ENCODE measurements at regions not wholly inside any gene's neighbourhood (a gene's known extent, or its start where the extent isn't known, plus 50 kb on each side); places are given as distances from the start of the nearest gene placed in this dataset.

DNA sequence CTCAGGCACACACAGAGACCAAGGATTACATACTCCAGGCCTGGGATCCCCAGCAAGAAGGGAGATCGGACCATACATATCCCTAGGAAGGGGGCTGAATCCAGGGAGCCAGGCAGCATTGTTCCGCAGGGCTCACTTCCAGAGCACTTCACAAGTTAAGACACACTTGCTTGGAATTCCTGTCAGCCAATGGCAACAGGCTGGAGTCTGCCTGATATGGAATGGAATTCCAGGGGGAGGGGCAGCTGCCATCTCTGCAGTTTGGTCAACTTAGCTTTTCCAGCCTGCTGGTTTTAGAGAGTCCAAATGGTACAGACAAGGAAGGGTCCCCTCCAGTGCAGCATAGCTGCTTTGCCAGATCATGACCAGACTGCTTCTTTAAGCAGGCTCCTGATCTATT is 290.0 kb upstream of the GLI3 start:
- 50 to 76% (median 58%) methylated on average over 2 of the region's 2 CpGs; no CpG with 5 or more reads in 1 of the 4 donors for WGBS, 4 donors
- H3K4me3 ChIP-seq, result no peak overlapping the region
- no peak for DNase-seq
- H3K9me3 ChIP-seq, result peaks cover 0 to 37% (median 12%) of the 10 kb centered on the region in 12 donors
- intact Hi-C loops (cut with DNase I), result no loop called here
- H3K4me1 ChIP-seq, result no peaks in the 10 kb centered on the region
- no peaks in the 10 kb centered on the region for H3K27me3 ChIP-seq
- H3K36me3 ChIP-seq, result no peaks in the 10 kb centered on the region
- no peak overlapping the region for H3K27ac ChIP-seq
- no peak for ATAC-seq
- TF ChIP-seq, protein P1, sequence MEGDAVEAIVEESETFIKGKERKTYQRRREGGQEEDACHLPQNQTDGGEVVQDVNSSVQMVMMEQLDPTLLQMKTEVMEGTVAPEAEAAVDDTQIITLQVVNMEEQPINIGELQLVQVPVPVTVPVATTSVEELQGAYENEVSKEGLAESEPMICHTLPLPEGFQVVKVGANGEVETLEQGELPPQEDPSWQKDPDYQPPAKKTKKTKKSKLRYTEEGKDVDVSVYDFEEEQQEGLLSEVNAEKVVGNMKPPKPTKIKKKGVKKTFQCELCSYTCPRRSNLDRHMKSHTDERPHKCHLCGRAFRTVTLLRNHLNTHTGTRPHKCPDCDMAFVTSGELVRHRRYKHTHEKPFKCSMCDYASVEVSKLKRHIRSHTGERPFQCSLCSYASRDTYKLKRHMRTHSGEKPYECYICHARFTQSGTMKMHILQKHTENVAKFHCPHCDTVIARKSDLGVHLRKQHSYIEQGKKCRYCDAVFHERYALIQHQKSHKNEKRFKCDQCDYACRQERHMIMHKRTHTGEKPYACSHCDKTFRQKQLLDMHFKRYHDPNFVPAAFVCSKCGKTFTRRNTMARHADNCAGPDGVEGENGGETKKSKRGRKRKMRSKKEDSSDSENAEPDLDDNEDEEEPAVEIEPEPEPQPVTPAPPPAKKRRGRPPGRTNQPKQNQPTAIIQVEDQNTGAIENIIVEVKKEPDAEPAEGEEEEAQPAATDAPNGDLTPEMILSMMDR (IDR thresholded peaks at IDR 0.05), result no peak
- TF ChIP-seq POLR2A (IDR thresholded peaks at IDR 0.05), result no peak

DNA sequence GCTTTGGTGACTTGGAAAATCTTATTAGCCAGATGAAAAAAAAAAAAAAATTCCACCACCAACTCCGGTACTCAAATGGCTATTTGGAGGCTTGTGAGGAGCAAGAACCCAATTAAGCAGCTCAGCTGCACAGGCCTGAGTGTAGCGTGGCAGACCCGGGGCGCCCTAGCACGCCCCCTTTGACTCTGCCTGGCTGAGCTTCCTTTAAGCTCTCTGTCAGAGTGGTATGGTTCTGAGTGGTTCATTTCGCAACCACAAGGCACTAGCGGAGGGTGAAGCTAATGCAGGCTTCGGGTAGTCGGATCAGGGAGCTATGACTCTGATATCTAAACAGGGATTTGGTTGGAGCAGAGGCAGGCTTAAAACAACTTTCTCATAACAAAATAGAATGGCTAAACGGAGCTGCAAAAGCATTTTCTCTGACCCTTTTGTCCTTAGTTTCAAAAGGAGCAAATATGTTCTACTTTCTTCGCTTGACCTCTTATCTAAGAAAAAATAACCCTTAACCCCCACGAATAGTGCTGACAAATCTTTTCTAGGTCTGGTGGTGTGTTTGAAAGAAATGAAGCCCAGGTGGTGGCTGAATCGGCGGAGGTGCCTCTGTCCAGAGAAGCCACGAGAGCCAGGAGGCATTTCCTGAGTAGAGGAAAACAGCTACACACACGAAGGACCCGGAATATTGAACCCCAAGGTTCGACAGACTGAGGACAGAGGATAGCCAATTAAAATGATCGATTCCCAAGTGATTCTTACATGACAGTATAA is 285.4 kb upstream of the GLI3 start:
- intact Hi-C loops (cut with DNase I), result no loop called here
- no peaks in the 10 kb centered on the region for H3K27me3 ChIP-seq
- ATAC-seq (no peak), DNase-seq (no peak)
- H3K4me3 ChIP-seq, result no peak overlapping the region
- no peaks in the 10 kb centered on the region for H3K36me3 ChIP-seq
- H3K4me1 ChIP-seq, result no peaks in the 10 kb centered on the region
- TF ChIP-seq, protein P1 (IDR thresholded peaks at IDR 0.05), result no peak
- TF ChIP-seq POLR2A (IDR thresholded peaks at IDR 0.05), result no peak
- no peak overlapping the region for H3K27ac ChIP-seq
- peaks cover 0 to 17% (median 3%) of the 10 kb centered on the region in 12 donors for H3K9me3 ChIP-seq
- 62 to 74% (median 67%) methylated on average over 19 of the region's 19 CpGs for WGBS, 4 donors

GRCh38 chr7:42511027-42511426 is 274.0 kb upstream of the GLI3 start:
- no peak overlapping the region for H3K4me3 ChIP-seq
- WGBS, 4 donors, result 91 to 98% (median 94%) methylated on average over 2 of the region's 2 CpGs
- intact Hi-C loops (cut with DNase I), result no loop called here
- TF ChIP-seq, protein P1 (IDR thresholded peaks at IDR 0.05), result no peak
- TF ChIP-seq POLR2A (IDR thresholded peaks at IDR 0.05), result no peak
- no peak overlapping the region for H3K27ac ChIP-seq
- H3K36me3 ChIP-seq, result no peaks in the 10 kb centered on the region
- peaks cover 0 to 3% (median 0%) of the 10 kb centered on the region in 12 donors for H3K9me3 ChIP-seq
- no peak for DNase-seq
- no peak for ATAC-seq
- no peaks in the 10 kb centered on the region for H3K4me1 ChIP-seq
- no peaks in the 10 kb centered on the region for H3K27me3 ChIP-seq

GRCh38 chr7:42506097-42506496 is 269.1 kb upstream of the GLI3 start:
- Histone ChIP-seq H3K27me3 (no peaks in the 10 kb centered on the region), H3K4me1 (no peaks in the 10 kb centered on the region), H3K4me3 (no peak overlapping the region), H3K27ac (no peak overlapping the region), H3K9me3 (peaks cover 0 to 5% (median 0%) of the 10 kb centered on the region in 12 donors), H3K36me3 (no peaks in the 10 kb centered on the region)
- no peak for TF ChIP-seq POLR2A (IDR thresholded peaks at IDR 0.05)
- TF ChIP-seq, protein P1 (IDR thresholded peaks at IDR 0.05), result no peak
- WGBS, 4 donors, result 74 to 89% (median 88%) methylated on average over 1 of the region's 1 CpG
- intact Hi-C loops (cut with DNase I), result no loop called here
- no peak for DNase-seq
- ATAC-seq, result no peak

Measured in heart left ventricle (tissue), 16 donors.